ENCODE measurements at regions not wholly inside any gene's neighbourhood (a gene's known extent, or its start where the extent isn't known, plus 50 kb on each side); places are given as distances from the start of the nearest gene placed in this dataset.

GRCh38 chr2:129575431-129575830, 404.0 kb upstream of the RAB6C start:
- Mint-ChIP-seq H3K27me3 (ENCODE audit: low read depth) (no peaks in the 10 kb centered on the region), H3K27ac (no peak overlapping the region), H3K4me1 (no peaks in the 10 kb centered on the region), H3K36me3 (ENCODE audit: low read depth) (no peaks in the 10 kb centered on the region), H3K9me3 (peaks cover 28% of the 10 kb centered on the region), H3K4me3 (no peak overlapping the region)
- no peak for TF ChIP-seq CTCF (IDR thresholded peaks at IDR 0.05; ENCODE audit: unreplicated experiment in 3 of 3)

- Mint-ChIP-seq H3K27ac (no peak overlapping the region), H3K27me3 (ENCODE audit: low read depth) (no peaks in the 10 kb centered on the region), H3K9me3 (peaks cover 25% of the 10 kb centered on the region), H3K4me1 (no peaks in the 10 kb centered on the region), H3K36me3 (ENCODE audit: low read depth) (no peaks in the 10 kb centered on the region), H3K4me3 (no peak overlapping the region)
- no peak for TF ChIP-seq CTCF (IDR thresholded peaks at IDR 0.05; ENCODE audit: unreplicated experiment in 3 of 3)
Measured at GRCh38 chr2:129575880-129576279, 403.6 kb upstream of the RAB6C start.

- H3K27me3 Mint-ChIP-seq (ENCODE audit: low read depth) = no peaks in the 10 kb centered on the region
Measured at GRCh38 chr2:129580001-129580400, 399.5 kb upstream of the RAB6C start.

GRCh38 chr2:129585760-129586159, 393.7 kb upstream of the RAB6C start:
- Mint-ChIP-seq H3K9me3 (peaks cover 7% of the 10 kb centered on the region), H3K27ac (no peak overlapping the region), H3K36me3 (ENCODE audit: low read depth) (no peaks in the 10 kb centered on the region), H3K4me3 (no peak overlapping the region), H3K4me1 (no peaks in the 10 kb centered on the region), H3K27me3 (ENCODE audit: low read depth) (peaks cover 6% of the 10 kb centered on the region)
- no peak for TF ChIP-seq CTCF (IDR thresholded peaks at IDR 0.05; ENCODE audit: unreplicated experiment in 3 of 3)

More at GRCh38 chr2:129580001-129580400, 399.5 kb upstream of the RAB6C start:
- peaks cover 9% of the 10 kb centered on the region for H3K9me3 Mint-ChIP-seq
- no peak overlapping the region for H3K4me3 Mint-ChIP-seq
- no peak for TF ChIP-seq CTCF (IDR thresholded peaks at IDR 0.05; ENCODE audit: unreplicated experiment in 3 of 3)
- no peaks in the 10 kb centered on the region for H3K36me3 Mint-ChIP-seq (ENCODE audit: low read depth)
- H3K4me1 Mint-ChIP-seq = no peaks in the 10 kb centered on the region
- H3K27ac Mint-ChIP-seq = no peak overlapping the region

- no peak for TF ChIP-seq CTCF (IDR thresholded peaks at IDR 0.05; ENCODE audit: unreplicated experiment in 3 of 3)
- H3K27ac Mint-ChIP-seq = no peak overlapping the region
Measured at GRCh38 chr2:129587426-129588064, 391.9 kb upstream of the RAB6C start.

GRCh38 chr2:129604560-129604959, 374.9 kb upstream of the RAB6C start:
- Mint-ChIP-seq H3K36me3 (ENCODE audit: low read depth) (no peaks in the 10 kb centered on the region), H3K27ac (no peak overlapping the region), H3K9me3 (peaks cover 26% of the 10 kb centered on the region)

More at GRCh38 chr2:129587426-129588064, 391.9 kb upstream of the RAB6C start:
- Mint-ChIP-seq H3K36me3 (ENCODE audit: low read depth) (no peaks in the 10 kb centered on the region), H3K9me3 (no peaks in the 10 kb centered on the region), H3K4me3 (no peak overlapping the region), H3K27me3 (ENCODE audit: low read depth) (peaks cover 6% of the 10 kb centered on the region), H3K4me1 (no peaks in the 10 kb centered on the region)

More at GRCh38 chr2:129604560-129604959, 374.9 kb upstream of the RAB6C start:
- H3K27me3 Mint-ChIP-seq (ENCODE audit: low read depth) = peaks cover 20% of the 10 kb centered on the region
- no peak overlapping the region for H3K4me3 Mint-ChIP-seq
- H3K4me1 Mint-ChIP-seq = peaks cover 30% of the 10 kb centered on the region
- TF ChIP-seq CTCF (IDR thresholded peaks at IDR 0.05; ENCODE audit: unreplicated experiment in 3 of 3) = no peak

All from nephron (organoid).